IMR-90 (cell line): ENCODE measurements at regions not wholly inside any gene's neighbourhood (a gene's known extent, or its start where the extent isn't known, plus 50 kb on each side); places are given as distances from the start of the nearest gene placed in this dataset.

Source experiments
- ATAC-seq: fragments of 200-7000 bp; cut with Tn5 transposase; 2 replicates; pipeline ENCODE4 v1.9.1; 2020; ENCODE audit warnings: low read depth, mild to moderate bottlenecking, moderate library complexity
- BruUV-seq: library from RNA; stranded (reverse); fragments of 400-500 nt; replicated peaks from 2 replicates; lab custom pipeline; 2021; lab: Mats Ljungman, UMichigan
- CTCF ChIA-PET: fragments of 300-600 bp; formaldehyde crosslinking; extraction: SDS; loops from one replicate; lab custom pipeline; 2021; ENCODE audit warnings: antibody characterized with exemption; lab: Yijun Ruan, JAX
- POLR2A ChIA-PET: fragments of 300-600 bp; sonication (Branson Sonifier 250); formaldehyde crosslinking; loops from one replicate; lab custom pipeline; 2022; ENCODE audit warnings: antibody characterized with exemption; ENCODE audit not compliant: unreplicated experiment; lab: Charles Lee
- DNase-seq: peaks from one replicate; pipeline ENCODE4 v3.0.0; 2013
- H2AFZ ChIP-seq: replicated peaks from 2 replicates; pipeline ENCODE3; 2013; ENCODE audit warnings: low read length, mild to moderate bottlenecking; ENCODE audit not compliant: poor library complexity
- H2AK5ac ChIP-seq: 2 replicates; pipeline ENCODE4 v1.6.1; 2013; ENCODE audit warnings: low read depth, low read length, inconsistent platforms
- H2AK9ac ChIP-seq: replicated peaks from 2 replicates; pipeline ENCODE3; 2013; ENCODE audit warnings: mild to moderate bottlenecking, low read depth, low read length, moderate library complexity; ENCODE audit not compliant: poor library complexity
- H2BK120ac ChIP-seq: 2 replicates; pipeline ENCODE4 v1.6.1; 2013; ENCODE audit warnings: low read depth, low read length, inconsistent platforms
- H2BK15ac ChIP-seq: 3 replicates; pipeline ENCODE4 v1.6.1; 2013; ENCODE audit warnings: low read depth, low read length, inconsistent platforms
- H2BK20ac ChIP-seq: 2 replicates; pipeline ENCODE4 v1.6.1; 2013; ENCODE audit warnings: low read depth, mild to moderate bottlenecking, inconsistent platforms, low read length, moderate library complexity
- H2BK5ac ChIP-seq: 2 replicates; pipeline ENCODE4 v1.6.1; 2013; ENCODE audit warnings: mild to moderate bottlenecking, low read depth, low read length, inconsistent platforms; ENCODE audit not compliant: poor library complexity, severe bottlenecking
- H3K14ac ChIP-seq: replicated peaks from 2 replicates; pipeline ENCODE4 v1.6.1; 2013; ENCODE audit warnings: low read depth, low read length, inconsistent platforms
- H3K18ac ChIP-seq: 2 replicates; pipeline ENCODE4 v1.6.1; 2013; ENCODE audit warnings: low read depth, low read length, control low read depth
- H3K23ac ChIP-seq: 2 replicates; pipeline ENCODE4 v1.6.1; 2013; ENCODE audit warnings: low read depth, low read length, inconsistent platforms
- H3K27ac ChIP-seq: 2 replicates; pipeline ENCODE4 v1.5.1; 2013; ENCODE audit warnings: mild to moderate bottlenecking, control low read depth, low read length; ENCODE audit not compliant: insufficient read depth
- H3K27me3 ChIP-seq: 2 replicates; pipeline ENCODE4 v1.6.1; 2013; ENCODE audit warnings: low read length; ENCODE audit not compliant: control insufficient read depth, insufficient read depth
- H3K36me3 ChIP-seq: 2 replicates; pipeline ENCODE4 v1.6.1; 2013; ENCODE audit warnings: low read length, mixed read lengths; ENCODE audit not compliant: control insufficient read depth, insufficient read depth
- H3K4ac ChIP-seq: 2 replicates; pipeline ENCODE4 v1.6.1; 2013; ENCODE audit warnings: low read depth, low read length, inconsistent platforms
- H3K4me1 ChIP-seq: 2 replicates; pipeline ENCODE4 v1.6.1; 2013; ENCODE audit warnings: low read length, mixed read lengths; ENCODE audit not compliant: control insufficient read depth, insufficient read depth
- H3K4me2 ChIP-seq: 2 replicates; pipeline ENCODE4 v1.6.1; 2013; ENCODE audit warnings: low read depth, mild to moderate bottlenecking, control low read depth, low read length, moderate library complexity
- H3K4me3 ChIP-seq: 2 replicates; pipeline ENCODE4 v1.5.1; 2013; ENCODE audit warnings: low read depth, mild to moderate bottlenecking, control low read depth, low read length, moderate library complexity; ENCODE audit not compliant: insufficient read depth
- H3K56ac ChIP-seq: 2 replicates; pipeline ENCODE4 v1.6.1; 2013; ENCODE audit warnings: low read length, inconsistent platforms; ENCODE audit not compliant: insufficient read depth; ENCODE audit errors: extremely low read depth
- H3K79me1 ChIP-seq, 2 experiments: 2 replicates each; pipeline ENCODE4 v1.6.1; 2013; ENCODE audit warnings: low read length in 2 of 2, inconsistent platforms in 1 of 2, low read depth in 1 of 2
- H3K9ac ChIP-seq: 2 replicates; pipeline ENCODE4 v1.6.1; 2013; ENCODE audit warnings: low read depth, low read length, control low read depth
- H3K9me1 ChIP-seq: 2 replicates; pipeline ENCODE4 v1.6.1; 2013; ENCODE audit warnings: low read length, inconsistent platforms; ENCODE audit not compliant: insufficient read depth
- H3K9me3 ChIP-seq: 2 replicates; pipeline ENCODE4 v1.6.1; 2013; ENCODE audit warnings: low read length; ENCODE audit not compliant: control insufficient read depth, insufficient read depth
- H4K20me1 ChIP-seq: 2 replicates; pipeline ENCODE4 v1.6.1; 2013; ENCODE audit warnings: low read length, inconsistent platforms; ENCODE audit not compliant: insufficient read depth
- H4K5ac ChIP-seq: 2 replicates; pipeline ENCODE4 v1.6.1; 2013; ENCODE audit warnings: mild to moderate bottlenecking, low read depth, low read length, control low read depth
- H4K8ac ChIP-seq, 2 experiments: 2 replicates each; pipeline ENCODE4 v1.6.1; 2013; ENCODE audit warnings: low read depth in 2 of 2, low read length in 2 of 2, control low read depth in 1 of 2, inconsistent platforms in 1 of 2
- H4K91ac ChIP-seq: 2 replicates; pipeline ENCODE4 v1.6.1; 2013; ENCODE audit warnings: low read depth, low read length, inconsistent platforms; ENCODE audit not compliant: insufficient read depth
- MAFK ChIP-seq: IDR thresholded peaks from 2 replicates; pipeline ENCODE4 v1.6.1; 2012; ENCODE audit warnings: low read depth, low read length, improper control_type of control experiment
- MAZ ChIP-seq: IDR thresholded peaks from 2 replicates; pipeline ENCODE4 v1.6.1; 2012; ENCODE audit warnings: low read depth, mild to moderate bottlenecking, low read length, improper control_type of control experiment, moderate library complexity, borderline replicate concordance
- NFE2L2 ChIP-seq: fragments of 150-350 bp; IDR thresholded peaks from 2 replicates; pipeline ENCODE4 v1.6.1; 2016; ENCODE audit warnings: low read depth, mild to moderate bottlenecking, low read length
- WGBS, 2 experiments: methylation state at CpG; one replicate each; pipeline versions ENCODE4 v1.1.5 to v1.1.7; 2013; ENCODE audit warnings: missing lambda C conversion rate in 2 of 2; ENCODE audit not compliant: insufficient read length in 1 of 2; ENCODE audit errors: extremely low coverage in 2 of 2; 5-methylcytosine and 5-hydroxymethylcytosine counted together
- dilution Hi-C: fragments of 300-500 bp; cut with HindIII; formaldehyde crosslinking; loops from one replicate; pipeline ENCODE4 v1.14.3; 2018; ENCODE audit warnings: low sequenced_read_pairs; ENCODE audit not compliant: unreplicated experiment
- in situ Hi-C: fragments of 300-500 bp; cut with MboI; formaldehyde crosslinking; loops from 3 replicates; pipeline ENCODE4 v1.14.3; 2019; ENCODE audit warnings: low sequenced_read_pairs, inconsistent platforms, mixed read lengths
- intact Hi-C: fragments of 100-400 bp; cut with micrococcal nuclease; formaldehyde crosslinking; loops from 2 replicates; pipeline ENCODE4 v1.10.0; 2022

GRCh38 chr5:118596255-118596654 lies 392.1 kb downstream of the DTWD2 start:
- Histone ChIP-seq H3K27ac (no peak overlapping the region), H4K91ac (no peak overlapping the region), H4K8ac (no peak overlapping the region), H2BK120ac (no peak overlapping the region), H3K4me2 (no peak overlapping the region), H2AK5ac (no peak overlapping the region), H3K9me1 (no peaks in the 10 kb centered on the region), H3K23ac (no peak overlapping the region), H3K4ac (no peak overlapping the region), H3K4me3 (no peak overlapping the region), H3K27me3 (no peaks in the 10 kb centered on the region), H3K9me3 (peaks cover 2% of the 10 kb centered on the region; the same call in 1 of the 2 replicates), H2BK5ac (no peak overlapping the region), H3K18ac (no peak overlapping the region), H2BK15ac (no peak overlapping the region), H4K20me1 (no peaks in the 10 kb centered on the region), H3K4me1 (no peaks in the 10 kb centered on the region), H3K14ac (no peak overlapping the region), H3K9ac (no peak overlapping the region), H2BK20ac (no peak overlapping the region), H3K79me1 (no peaks in the 10 kb centered on the region), H3K56ac (no peak overlapping the region), H2AK9ac (no peak overlapping the region), H4K5ac (no peak overlapping the region), H3K36me3 (no peaks in the 10 kb centered on the region), H2AFZ (no peak overlapping the region)
- dilution Hi-C loops (no loop called here), intact Hi-C loops (no loop called here), in situ Hi-C loops (no loop called here)
- DNase-seq (no peak), ATAC-seq (no peak)
- TF ChIP-seq MAFK = peak; percentile 91
- no peak for TF ChIP-seq MAZ
- no peak for TF ChIP-seq NFE2L2
- ChIA-PET POLR2A (no interaction called here), CTCF (no interaction called here)
- no CpG with 5 or more reads among the region's 4 CpGs for WGBS, 2 experiments
- no TSS peak for BruUV-seq
